Bronchial epithelial cell (primary cell): ENCODE measurements at regions not wholly inside any gene's neighbourhood (a gene's known extent, or its start where the extent isn't known, plus 50 kb on each side); places are given as distances from the start of the nearest gene placed in this dataset.
"Not testable (repeated sequence)": the region's sequence is repeated elsewhere in the genome, so short reads cannot be mapped to it uniquely, and the experiment has no call there.

Source experiments
- DNase-seq: peaks from one replicate; pipeline ENCODE4 v3.0.0-alpha.2; 2010; ENCODE audit warnings: low read depth
- FAIRE-seq: peaks from 2 replicates; lab custom pipeline; 2011; peaks lifted over from hg19 to GRCh38; lab: Jason Lieb, UNC
- H3K27me3 ChIP-seq: 2 replicates; pipeline ENCODE4 v1.5.1; 2011; ENCODE audit warnings: low read length; ENCODE audit not compliant: control insufficient read depth, insufficient read depth
- H3K36me3 ChIP-seq: 2 replicates; pipeline ENCODE4 v1.5.1; 2011; ENCODE audit warnings: low read length; ENCODE audit not compliant: control insufficient read depth, insufficient read depth
- H3K4me3 ChIP-seq: 2 replicates; pipeline ENCODE4 v1.5.1; 2011; ENCODE audit warnings: mild to moderate bottlenecking, low read depth, low read length, control low read depth
- CTCF ChIP-seq: IDR thresholded peaks from 2 replicates; pipeline ENCODE4 v1.5.1; 2011; ENCODE audit warnings: mild to moderate bottlenecking, moderate library complexity, low read length, control low read depth, inconsistent platforms; ENCODE audit not compliant: insufficient read depth, severe bottlenecking

DNA sequence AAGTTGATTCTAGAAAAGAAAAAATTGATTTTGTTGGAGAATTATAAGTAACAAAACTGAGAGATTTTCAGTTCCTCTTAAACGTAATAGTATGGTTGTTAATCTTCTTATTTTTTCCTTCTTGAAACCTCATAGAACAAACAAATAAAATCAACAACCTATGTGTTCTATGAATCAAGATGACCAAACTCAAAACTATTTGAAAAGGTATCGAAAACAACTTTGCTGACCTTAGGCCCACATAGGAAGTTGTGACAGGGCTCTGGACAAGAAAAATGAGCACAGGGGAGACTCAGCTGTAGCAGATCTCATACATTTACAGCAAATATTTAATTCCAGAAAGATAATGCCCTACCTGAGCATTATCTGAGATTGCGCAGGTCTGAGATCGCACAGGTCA lies 169.4 kb upstream of the CCNH start:
- DNase-seq (no peak), FAIRE-seq (no peak)

DNA sequence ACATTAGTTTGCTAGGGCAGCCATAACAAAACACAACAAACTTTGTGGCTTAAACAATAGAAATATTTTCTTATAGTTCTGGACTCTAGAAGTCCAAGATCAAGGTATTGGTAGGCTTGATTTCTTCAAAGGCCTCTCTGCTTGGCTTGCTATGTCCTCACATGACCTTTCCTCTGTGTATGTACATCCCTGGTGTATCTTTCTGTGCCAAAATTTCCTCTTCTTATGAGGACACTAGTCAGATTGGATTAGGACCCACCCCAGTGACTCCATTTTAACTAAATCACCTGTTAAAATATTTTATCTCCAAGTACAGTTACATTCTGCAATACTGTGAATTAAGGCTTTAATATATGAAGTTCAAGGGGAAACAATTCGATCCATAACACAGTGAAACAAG lies 168.9 kb upstream of the CCNH start:
- Histone ChIP-seq H3K27me3 (no peaks in the 10 kb centered on the region), H3K36me3 (no peaks in the 10 kb centered on the region), H3K4me3 (no peak overlapping the region)
- FAIRE-seq (no peak), DNase-seq (no peak)
- TF ChIP-seq CTCF = no peak

More for the DNA sequence above, 169.4 kb upstream of the CCNH start:
- no peaks in the 10 kb centered on the region for H3K36me3 ChIP-seq
- no peak for TF ChIP-seq CTCF
- no peaks in the 10 kb centered on the region for H3K27me3 ChIP-seq
- no peak overlapping the region for H3K4me3 ChIP-seq

DNA sequence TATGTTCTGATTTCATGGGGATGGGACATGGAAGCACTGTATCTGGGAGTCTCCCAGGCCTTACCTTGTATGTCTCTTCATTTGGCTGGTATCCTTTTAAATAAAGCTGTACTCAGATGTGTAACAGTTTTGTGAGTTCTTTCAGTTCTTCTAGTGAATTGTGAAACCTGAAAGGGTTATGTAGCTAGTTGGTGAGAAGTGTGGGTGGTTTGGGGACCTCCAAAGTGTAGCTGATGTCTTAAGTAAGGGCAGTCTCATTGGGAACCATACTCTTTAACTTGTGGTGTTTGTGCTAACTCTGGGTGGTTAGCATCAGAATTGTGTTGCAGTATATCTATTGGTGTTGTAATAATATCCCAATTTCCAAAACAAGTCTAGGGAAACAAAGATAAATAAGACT lies 166.9 kb upstream of the CCNH start:
- Histone ChIP-seq H3K36me3 (no peaks in the 10 kb centered on the region), H3K27me3 (no peaks in the 10 kb centered on the region), H3K4me3 (no peak overlapping the region)
- FAIRE-seq = no peak
- DNase-seq = no peak
- TF ChIP-seq CTCF = no peak

GRCh38 chr5:87576867-87577266 lies 164.1 kb upstream of the CCNH start:
- no peaks in the 10 kb centered on the region for H3K36me3 ChIP-seq
- H3K27me3 ChIP-seq = no peaks in the 10 kb centered on the region
- TF ChIP-seq CTCF = no peak
- no peak for DNase-seq
- FAIRE-seq = no peak
- no peak overlapping the region for H3K4me3 ChIP-seq

GRCh38 chr5:87576306-87576705 lies 163.6 kb upstream of the CCNH start:
- not testable (repeated sequence) for H3K36me3 ChIP-seq, H3K4me3 ChIP-seq, H3K27me3 ChIP-seq, FAIRE-seq, DNase-seq

- no peak for TF ChIP-seq CTCF
- no peak for DNase-seq
- no peak for FAIRE-seq
- Histone ChIP-seq H3K27me3 (no peaks in the 10 kb centered on the region), H3K36me3 (no peaks in the 10 kb centered on the region), H3K4me3 (no peak overlapping the region)
Observed at GRCh38 chr5:87574106-87574505, 161.4 kb upstream of the CCNH start.
